ENCODE measurements at regions not wholly inside any gene's neighbourhood (a gene's known extent, or its start where the extent isn't known, plus 50 kb on each side); places are given as distances from the start of the nearest gene placed in this dataset.

GRCh38 chr2:67567886-67568285 lies 170.8 kb downstream of the ETAA1 start:
- ATAC-seq (ENCODE audit: insufficient read depth, low read depth) (no peak), DNase-seq (no peak)
- Histone ChIP-seq H3K4me2 (ENCODE audit: insufficient read depth, low read length) (no peak overlapping the region), H3K9me3 (ENCODE audit: insufficient read depth, low read length, severe bottlenecking) (no peaks in the 10 kb centered on the region), H3K79me2 (ENCODE audit: insufficient read depth, low read length) (no peaks in the 10 kb centered on the region), H3K9ac (ENCODE audit: low read depth, low read length) (no peak overlapping the region), H4K20me1 (ENCODE audit: insufficient read depth, low read length) (no peaks in the 10 kb centered on the region), H3K27me3 (ENCODE audit: insufficient read depth, low read length, poor library complexity) (no peaks in the 10 kb centered on the region), H3K4me1 (ENCODE audit: insufficient read depth, low read length) (no peaks in the 10 kb centered on the region), H2AFZ (ENCODE audit: low read depth, low read length) (no peak overlapping the region), H3K4me3 (ENCODE audit: low read depth in 1 of 2, low read length in 2 of 2) (no peak overlapping the region), H3K27ac (ENCODE audit: low read length) (no peak overlapping the region), H3K36me3 (ENCODE audit: insufficient read depth, low read length) (no peaks in the 10 kb centered on the region)
- TF ChIP-seq, protein P1, sequence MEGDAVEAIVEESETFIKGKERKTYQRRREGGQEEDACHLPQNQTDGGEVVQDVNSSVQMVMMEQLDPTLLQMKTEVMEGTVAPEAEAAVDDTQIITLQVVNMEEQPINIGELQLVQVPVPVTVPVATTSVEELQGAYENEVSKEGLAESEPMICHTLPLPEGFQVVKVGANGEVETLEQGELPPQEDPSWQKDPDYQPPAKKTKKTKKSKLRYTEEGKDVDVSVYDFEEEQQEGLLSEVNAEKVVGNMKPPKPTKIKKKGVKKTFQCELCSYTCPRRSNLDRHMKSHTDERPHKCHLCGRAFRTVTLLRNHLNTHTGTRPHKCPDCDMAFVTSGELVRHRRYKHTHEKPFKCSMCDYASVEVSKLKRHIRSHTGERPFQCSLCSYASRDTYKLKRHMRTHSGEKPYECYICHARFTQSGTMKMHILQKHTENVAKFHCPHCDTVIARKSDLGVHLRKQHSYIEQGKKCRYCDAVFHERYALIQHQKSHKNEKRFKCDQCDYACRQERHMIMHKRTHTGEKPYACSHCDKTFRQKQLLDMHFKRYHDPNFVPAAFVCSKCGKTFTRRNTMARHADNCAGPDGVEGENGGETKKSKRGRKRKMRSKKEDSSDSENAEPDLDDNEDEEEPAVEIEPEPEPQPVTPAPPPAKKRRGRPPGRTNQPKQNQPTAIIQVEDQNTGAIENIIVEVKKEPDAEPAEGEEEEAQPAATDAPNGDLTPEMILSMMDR (IDR thresholded peaks at IDR 0.05; ENCODE audit: borderline replicate concordance, extremely low read depth, low read length, poor library complexity, severe bottlenecking) = no peak
- no peak for TF ChIP-seq EZH2 (IDR thresholded peaks at IDR 0.05; ENCODE audit: borderline replicate concordance, low read depth, low read length, severe bottlenecking)

DNA sequence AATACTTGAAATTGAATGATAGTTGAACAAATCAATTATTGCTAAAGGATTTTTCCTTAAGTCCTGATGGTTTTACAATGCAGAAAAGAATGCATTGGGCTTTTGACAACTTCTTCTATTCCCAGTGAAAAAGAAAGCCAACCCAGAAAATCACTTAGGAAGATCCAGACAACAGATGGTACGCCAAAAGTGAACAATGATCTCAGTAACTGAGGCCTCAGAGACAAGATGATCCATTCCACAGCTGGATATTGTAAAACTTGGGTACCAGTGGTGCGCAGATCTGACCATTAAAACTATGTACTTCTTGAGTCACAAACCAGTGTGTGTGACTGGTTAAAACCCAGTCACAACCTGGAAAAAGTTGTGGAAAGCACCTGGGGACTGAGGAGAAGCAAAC lies 173.5 kb downstream of the ETAA1 start:
- TF ChIP-seq, protein P1 (IDR thresholded peaks at IDR 0.05; ENCODE audit: borderline replicate concordance, extremely low read depth, low read length, poor library complexity, severe bottlenecking) = no peak
- TF ChIP-seq EZH2 (IDR thresholded peaks at IDR 0.05; ENCODE audit: borderline replicate concordance, low read depth, low read length, severe bottlenecking) = no peak
- H3K9ac ChIP-seq (ENCODE audit: low read depth, low read length) = no peak overlapping the region
- no peak overlapping the region for H2AFZ ChIP-seq (ENCODE audit: low read depth, low read length)
- no peak overlapping the region for H3K27ac ChIP-seq (ENCODE audit: low read length)
- H3K4me2 ChIP-seq (ENCODE audit: insufficient read depth, low read length) = no peak overlapping the region
- H3K9me3 ChIP-seq (ENCODE audit: insufficient read depth, low read length, severe bottlenecking) = no peaks in the 10 kb centered on the region
- H3K4me1 ChIP-seq (ENCODE audit: insufficient read depth, low read length) = no peaks in the 10 kb centered on the region
- H3K79me2 ChIP-seq (ENCODE audit: insufficient read depth, low read length) = no peaks in the 10 kb centered on the region
- ATAC-seq (ENCODE audit: insufficient read depth, low read depth) (no peak), DNase-seq (no peak)
- H3K27me3 ChIP-seq (ENCODE audit: insufficient read depth, low read length, poor library complexity) = no peaks in the 10 kb centered on the region
- H3K36me3 ChIP-seq (ENCODE audit: insufficient read depth, low read length) = no peaks in the 10 kb centered on the region
- no peaks in the 10 kb centered on the region for H4K20me1 ChIP-seq (ENCODE audit: insufficient read depth, low read length)
- no peak overlapping the region for H3K4me3 ChIP-seq (ENCODE audit: low read depth in 1 of 2, low read length in 2 of 2)

DNA sequence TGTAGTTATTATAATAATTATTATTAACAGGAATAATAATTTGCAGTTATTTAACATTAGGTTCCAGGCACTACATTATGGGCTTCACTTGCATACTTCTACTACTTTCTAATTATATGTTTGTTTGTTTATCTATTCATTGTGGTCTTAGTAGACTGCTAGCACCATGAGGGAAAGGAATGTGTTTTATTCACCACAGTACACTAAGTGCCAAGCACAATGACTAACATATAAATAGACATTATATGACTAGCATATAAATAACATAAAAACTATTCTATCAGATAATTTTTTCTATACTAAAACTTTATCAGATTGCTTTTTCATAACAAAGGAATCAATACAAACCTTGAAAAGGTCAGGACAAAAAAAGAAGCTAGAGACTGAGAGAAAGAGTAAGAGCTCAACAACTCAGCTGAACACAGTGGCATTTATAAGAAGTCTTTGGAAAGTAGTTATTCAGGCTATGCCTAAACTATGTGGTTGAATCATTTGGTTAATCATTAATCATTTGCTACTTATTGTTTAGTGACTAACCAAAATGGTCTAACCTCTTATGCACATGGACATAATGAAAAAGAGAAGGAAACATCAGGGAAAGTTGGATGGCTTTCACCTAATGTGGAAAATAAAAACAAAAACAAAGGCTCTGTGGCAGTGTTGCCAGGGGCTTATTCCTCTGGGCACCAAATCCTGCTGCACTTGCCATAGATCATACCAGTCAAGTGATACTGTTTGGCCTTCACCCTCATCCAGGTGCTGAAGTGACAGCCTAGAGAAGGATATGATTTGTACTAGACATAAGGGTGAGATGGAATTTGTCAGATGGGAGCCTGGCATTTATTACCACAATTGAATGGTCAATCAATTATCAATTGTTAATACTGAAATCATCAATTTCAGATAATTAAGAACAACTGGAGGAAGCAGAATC lies 174.9 kb downstream of the ETAA1 start:
- H4K20me1 ChIP-seq (ENCODE audit: insufficient read depth, low read length) = no peaks in the 10 kb centered on the region
- no peak overlapping the region for H2AFZ ChIP-seq (ENCODE audit: low read depth, low read length)
- H3K9me3 ChIP-seq (ENCODE audit: insufficient read depth, low read length, severe bottlenecking) = no peaks in the 10 kb centered on the region
- no peak overlapping the region for H3K9ac ChIP-seq (ENCODE audit: low read depth, low read length)
- no peak for DNase-seq
- no peaks in the 10 kb centered on the region for H3K36me3 ChIP-seq (ENCODE audit: insufficient read depth, low read length)
- H3K4me2 ChIP-seq (ENCODE audit: insufficient read depth, low read length) = no peak overlapping the region
- no peak for ATAC-seq (ENCODE audit: insufficient read depth, low read depth)
- TF ChIP-seq EZH2 (IDR thresholded peaks at IDR 0.05; ENCODE audit: borderline replicate concordance, low read depth, low read length, severe bottlenecking) = no peak
- TF ChIP-seq, protein P1 (IDR thresholded peaks at IDR 0.05; ENCODE audit: borderline replicate concordance, extremely low read depth, low read length, poor library complexity, severe bottlenecking) = no peak
- H3K79me2 ChIP-seq (ENCODE audit: insufficient read depth, low read length) = no peaks in the 10 kb centered on the region
- H3K4me3 ChIP-seq (ENCODE audit: low read depth in 1 of 2, low read length in 2 of 2) = no peak overlapping the region
- no peaks in the 10 kb centered on the region for H3K4me1 ChIP-seq (ENCODE audit: insufficient read depth, low read length)
- H3K27ac ChIP-seq (ENCODE audit: low read length) = no peak overlapping the region
- H3K27me3 ChIP-seq (ENCODE audit: insufficient read depth, low read length, poor library complexity) = no peaks in the 10 kb centered on the region

Data from DND-41 (cell line).